Choroid plexus epithelial cell (primary cell): ENCODE measurements at regions not wholly inside any gene's neighbourhood (a gene's known extent, or its start where the extent isn't known, plus 50 kb on each side); places are given as distances from the start of the nearest gene placed in this dataset.

Experiments used
- DNase-seq: peaks from one replicate; pipeline ENCODE4 v3.0.0-alpha.2; 2010; ENCODE audit warnings: low read depth
- H3K4me3 ChIP-seq: 2 replicates; pipeline ENCODE4 v1.5.1; 2011; ENCODE audit warnings: low read depth, mild to moderate bottlenecking, control low read depth, low read length, moderate library complexity
- CTCF ChIP-seq: conservative IDR thresholded peaks from 2 replicates; pipeline ENCODE4 v1.5.1; 2011; ENCODE audit warnings: low read depth, mild to moderate bottlenecking, control low read depth, inconsistent platforms, low read length, moderate library complexity

- DNase-seq: no peak
- TF ChIP-seq CTCF: no peak
- no peak overlapping the region for H3K4me3 ChIP-seq
Observed at GRCh38 chr13:103276775-103277498, 210.7 kb upstream of the SLC10A2 start.

DNA sequence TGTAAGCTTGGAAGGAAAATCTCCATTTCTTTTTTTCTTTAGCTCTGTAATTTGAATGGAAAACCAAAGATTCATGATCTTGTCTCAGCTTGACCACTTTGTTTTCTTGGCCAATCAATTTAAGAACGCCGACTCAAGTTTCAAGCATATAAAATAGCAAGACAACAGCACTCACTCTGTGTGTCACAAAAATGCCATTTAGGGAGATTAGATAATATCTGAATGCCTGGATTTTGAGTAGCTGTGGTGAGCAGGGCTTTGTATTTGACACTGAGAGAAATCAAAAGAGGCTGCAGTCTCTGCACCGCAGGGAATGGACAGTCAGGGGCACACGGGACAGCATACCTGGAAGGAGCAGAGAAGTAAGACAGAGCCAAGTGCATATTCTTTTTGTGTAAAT lies 209.5 kb upstream of the SLC10A2 start:
- no peak overlapping the region for H3K4me3 ChIP-seq
- DNase-seq: no peak
- no peak for TF ChIP-seq CTCF

GRCh38 chr13:103275081-103275480 lies 208.9 kb upstream of the SLC10A2 start:
- TF ChIP-seq CTCF: no peak
- no peak overlapping the region for H3K4me3 ChIP-seq
- no peak for DNase-seq

GRCh38 chr13:103273825-103274224 lies 207.6 kb upstream of the SLC10A2 start:
- no peak overlapping the region for H3K4me3 ChIP-seq
- DNase-seq: no peak
- no peak for TF ChIP-seq CTCF

DNA sequence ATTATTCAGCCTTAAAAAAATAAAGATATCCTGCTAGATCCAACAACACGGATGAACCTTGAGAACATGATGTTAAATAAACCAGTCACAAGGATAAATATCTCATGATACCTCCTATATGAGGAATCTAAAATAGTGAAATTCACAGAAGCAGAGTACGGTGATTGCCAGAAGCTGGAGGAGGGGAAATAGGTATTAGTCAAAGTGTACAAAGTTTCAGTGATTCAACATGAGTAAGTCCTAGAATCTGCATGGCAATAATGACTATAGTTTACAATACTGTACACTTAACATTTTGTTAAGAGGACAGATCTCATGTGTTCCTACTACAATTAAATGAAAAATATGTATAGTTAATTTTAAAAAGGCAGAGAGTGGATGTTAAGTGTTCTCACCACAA lies 206.6 kb upstream of the SLC10A2 start:
- TF ChIP-seq CTCF: no peak
- DNase-seq: no peak
- H3K4me3 ChIP-seq: no peak overlapping the region

GRCh38 chr13:103263448-103263847 lies 197.2 kb upstream of the SLC10A2 start:
- no peak for DNase-seq
- no peak overlapping the region for H3K4me3 ChIP-seq
- TF ChIP-seq CTCF: no peak

- no peak overlapping the region for H3K4me3 ChIP-seq
- no peak for DNase-seq
- TF ChIP-seq CTCF: no peak
Observed at GRCh38 chr13:103255587-103256301, 189.5 kb upstream of the SLC10A2 start.
